ENCODE measurements at regions not wholly inside any gene's neighbourhood (a gene's known extent, or its start where the extent isn't known, plus 50 kb on each side); places are given as distances from the start of the nearest gene placed in this dataset.

DNA sequence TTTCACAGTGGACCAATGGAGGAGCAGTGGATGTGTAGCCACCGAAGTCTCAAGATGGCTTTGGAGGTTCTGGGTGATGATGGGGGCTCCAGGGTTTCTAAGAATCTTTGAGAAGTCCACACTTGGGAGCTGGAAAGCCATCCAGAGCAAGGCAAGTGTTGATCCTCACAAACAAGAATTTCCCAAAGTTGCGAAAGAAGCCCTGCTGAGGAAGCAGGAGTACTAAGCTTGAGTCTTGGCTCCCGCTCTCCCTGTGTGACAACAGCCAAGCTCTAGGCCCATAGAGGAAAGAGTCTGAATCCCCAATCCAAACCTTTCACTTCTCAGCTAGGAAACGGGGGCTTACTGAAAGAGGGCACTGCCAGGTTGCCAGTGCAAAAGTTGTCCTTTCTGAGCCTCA is 106.0 kb downstream of the EDN3 start:
- Histone ChIP-seq H3K27me3 (ENCODE audit: low read length) (no peaks in the 10 kb centered on the region), H3K4me2 (ENCODE audit: low read depth, low read length, poor library complexity, severe bottlenecking) (no peak overlapping the region), H3K79me2 (ENCODE audit: insufficient read depth, low read length) (no peaks in the 10 kb centered on the region), H2AFZ (ENCODE audit: low read depth, low read length, severe bottlenecking) (no peak overlapping the region), H3K36me3 (ENCODE audit: low read length) (no peaks in the 10 kb centered on the region), H3K9ac (ENCODE audit: low read length) (no peak overlapping the region), H4K20me1 (ENCODE audit: low read depth, low read length) (no peaks in the 10 kb centered on the region), H3K9me2 (replicated peaks; ENCODE audit: insufficient read depth, low read length) (no peaks in the 10 kb centered on the region), H3F3A (ENCODE audit: insufficient read depth) (no peaks in the 10 kb centered on the region), H3K4me3 (ENCODE audit: insufficient read depth, low read length, poor library complexity, severe bottlenecking) (no peak overlapping the region), H3K9me3 (ENCODE audit: insufficient read depth, low read length) (no peaks in the 10 kb centered on the region), H3K27ac (ENCODE audit: low read depth, low read length) (no peak overlapping the region)
- no peak for TF ChIP-seq EZH2phosphoT487 (conservative IDR thresholded peaks at IDR 0.05; ENCODE audit: low read length)
- TF ChIP-seq, protein P1, sequence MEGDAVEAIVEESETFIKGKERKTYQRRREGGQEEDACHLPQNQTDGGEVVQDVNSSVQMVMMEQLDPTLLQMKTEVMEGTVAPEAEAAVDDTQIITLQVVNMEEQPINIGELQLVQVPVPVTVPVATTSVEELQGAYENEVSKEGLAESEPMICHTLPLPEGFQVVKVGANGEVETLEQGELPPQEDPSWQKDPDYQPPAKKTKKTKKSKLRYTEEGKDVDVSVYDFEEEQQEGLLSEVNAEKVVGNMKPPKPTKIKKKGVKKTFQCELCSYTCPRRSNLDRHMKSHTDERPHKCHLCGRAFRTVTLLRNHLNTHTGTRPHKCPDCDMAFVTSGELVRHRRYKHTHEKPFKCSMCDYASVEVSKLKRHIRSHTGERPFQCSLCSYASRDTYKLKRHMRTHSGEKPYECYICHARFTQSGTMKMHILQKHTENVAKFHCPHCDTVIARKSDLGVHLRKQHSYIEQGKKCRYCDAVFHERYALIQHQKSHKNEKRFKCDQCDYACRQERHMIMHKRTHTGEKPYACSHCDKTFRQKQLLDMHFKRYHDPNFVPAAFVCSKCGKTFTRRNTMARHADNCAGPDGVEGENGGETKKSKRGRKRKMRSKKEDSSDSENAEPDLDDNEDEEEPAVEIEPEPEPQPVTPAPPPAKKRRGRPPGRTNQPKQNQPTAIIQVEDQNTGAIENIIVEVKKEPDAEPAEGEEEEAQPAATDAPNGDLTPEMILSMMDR (IDR thresholded peaks at IDR 0.05; ENCODE audit: insufficient read depth, low read length, poor library complexity, severe bottlenecking), result no peak

DNA sequence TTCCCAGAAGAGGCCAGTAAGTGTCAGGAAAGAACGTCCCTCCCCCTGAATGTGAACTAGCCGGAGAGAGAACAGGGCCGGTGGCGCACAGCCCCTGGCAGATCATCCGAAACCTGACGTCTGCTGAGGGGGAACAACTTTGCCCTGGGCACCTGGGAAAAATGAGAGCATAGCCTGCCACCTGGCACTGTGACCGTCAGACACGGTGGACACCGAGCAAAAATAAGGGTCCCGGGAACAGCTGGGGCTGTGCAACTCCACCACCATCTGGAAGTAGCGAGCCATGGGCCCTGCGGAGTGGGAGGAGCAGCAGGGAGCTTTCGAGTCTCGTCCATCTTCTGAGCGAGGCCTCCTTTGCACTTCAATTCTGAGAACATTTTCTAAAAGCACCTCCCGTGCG is 110.8 kb downstream of the EDN3 start:
- Histone ChIP-seq H3K79me2 (ENCODE audit: insufficient read depth, low read length) (no peaks in the 10 kb centered on the region), H3K27me3 (ENCODE audit: low read length) (no peaks in the 10 kb centered on the region), H3K9ac (ENCODE audit: low read length) (no peak overlapping the region), H3K36me3 (ENCODE audit: low read length) (no peaks in the 10 kb centered on the region), H3K4me3 (ENCODE audit: insufficient read depth, low read length, poor library complexity, severe bottlenecking) (no peak overlapping the region), H2AFZ (ENCODE audit: low read depth, low read length, severe bottlenecking) (no peak overlapping the region), H3K4me2 (ENCODE audit: low read depth, low read length, poor library complexity, severe bottlenecking) (no peak overlapping the region), H3K9me2 (replicated peaks; ENCODE audit: insufficient read depth, low read length) (no peaks in the 10 kb centered on the region), H3K9me3 (ENCODE audit: insufficient read depth, low read length) (no peaks in the 10 kb centered on the region), H4K20me1 (ENCODE audit: low read depth, low read length) (no peaks in the 10 kb centered on the region), H3F3A (ENCODE audit: insufficient read depth) (no peaks in the 10 kb centered on the region), H3K27ac (ENCODE audit: low read depth, low read length) (no peak overlapping the region)
- TF ChIP-seq, protein P1 (IDR thresholded peaks at IDR 0.05; ENCODE audit: insufficient read depth, low read length, poor library complexity, severe bottlenecking), result no peak
- TF ChIP-seq EZH2phosphoT487 (conservative IDR thresholded peaks at IDR 0.05; ENCODE audit: low read length), result no peak

DNA sequence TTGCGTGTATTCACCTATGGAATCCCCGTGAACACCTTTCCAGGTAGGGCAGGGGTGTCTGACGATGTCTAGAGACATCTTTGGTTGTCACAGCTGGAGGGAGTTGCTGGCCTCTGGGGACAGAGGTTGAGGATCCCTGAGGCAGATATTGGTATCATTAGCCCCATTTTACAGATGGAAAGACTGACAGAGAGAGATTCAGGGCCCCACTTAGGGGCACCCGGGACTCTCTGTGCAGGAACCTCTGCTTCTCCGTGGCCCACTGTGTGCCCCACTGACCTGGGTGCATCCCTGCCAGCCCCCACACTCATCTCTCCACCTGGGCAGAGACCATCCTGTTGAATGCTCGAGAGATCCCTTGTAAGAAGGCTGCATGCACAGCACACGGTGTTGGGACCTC is 111.2 kb downstream of the EDN3 start:
- Histone ChIP-seq H3K79me2 (ENCODE audit: insufficient read depth, low read length) (no peaks in the 10 kb centered on the region), H3K9ac (ENCODE audit: low read length) (no peak overlapping the region), H3K4me2 (ENCODE audit: low read depth, low read length, poor library complexity, severe bottlenecking) (no peak overlapping the region), H3K27ac (ENCODE audit: low read depth, low read length) (no peak overlapping the region), H3K9me3 (ENCODE audit: insufficient read depth, low read length) (no peaks in the 10 kb centered on the region), H3K36me3 (ENCODE audit: low read length) (no peaks in the 10 kb centered on the region), H3K4me3 (ENCODE audit: insufficient read depth, low read length, poor library complexity, severe bottlenecking) (no peak overlapping the region), H3F3A (ENCODE audit: insufficient read depth) (no peaks in the 10 kb centered on the region), H3K9me2 (replicated peaks; ENCODE audit: insufficient read depth, low read length) (no peaks in the 10 kb centered on the region), H2AFZ (ENCODE audit: low read depth, low read length, severe bottlenecking) (no peak overlapping the region), H4K20me1 (ENCODE audit: low read depth, low read length) (no peaks in the 10 kb centered on the region), H3K27me3 (ENCODE audit: low read length) (no peaks in the 10 kb centered on the region)
- no peak for TF ChIP-seq EZH2phosphoT487 (conservative IDR thresholded peaks at IDR 0.05; ENCODE audit: low read length)
- TF ChIP-seq, protein P1 (IDR thresholded peaks at IDR 0.05; ENCODE audit: insufficient read depth, low read length, poor library complexity, severe bottlenecking), result no peak

All from SU-DHL-6 (cell line).